Activated CD4-positive, alpha-beta T cell treated with anti-CD3 and anti-CD28 coated beads for 1 hour (primary cell): ENCODE measurements at regions not wholly inside any gene's neighbourhood (a gene's known extent, or its start where the extent isn't known, plus 50 kb on each side); places are given as distances from the start of the nearest gene placed in this dataset.

Experiments used
- DNase-seq: peaks from one replicate; pipeline ENCODE4 v3.0.0-alpha.2; 2020

DNA sequence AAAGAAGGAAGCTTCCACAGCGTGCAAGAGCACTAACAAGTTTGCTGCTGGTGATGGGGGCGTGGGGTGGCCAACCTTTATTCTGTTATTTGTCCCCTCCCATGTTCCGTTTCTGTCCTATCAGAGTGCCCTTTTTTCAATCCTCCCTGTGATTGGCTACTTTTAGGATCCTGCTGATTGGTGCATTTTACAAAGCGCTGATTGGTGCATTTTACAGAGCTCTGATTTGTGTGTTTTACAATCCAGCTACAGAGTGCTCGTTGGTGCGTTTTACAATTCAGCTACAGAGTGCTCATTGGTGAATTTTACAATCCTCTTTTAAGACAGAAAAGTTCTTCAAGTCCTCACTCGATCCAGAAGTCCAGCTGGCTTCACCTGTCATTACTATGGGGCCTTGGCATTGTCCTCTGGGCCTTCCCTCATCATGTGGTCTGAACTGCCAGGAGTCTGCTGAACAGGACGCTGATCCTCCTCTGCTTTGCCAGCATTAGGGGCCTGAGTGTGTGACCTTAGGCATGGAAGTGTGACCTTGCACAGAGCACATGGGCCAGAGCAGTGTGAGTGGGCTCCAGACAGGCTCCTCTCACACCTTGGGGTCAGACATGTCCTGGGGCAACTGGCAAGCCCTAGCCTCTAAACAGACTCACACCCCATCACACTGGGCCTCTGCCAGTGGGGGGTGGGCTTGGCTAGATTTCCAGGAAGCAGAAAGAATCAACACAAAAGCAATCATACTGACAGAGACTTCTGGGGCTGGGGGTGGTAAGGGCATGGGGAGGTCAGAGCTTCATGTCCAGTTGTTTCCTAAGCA, 167.4 kb downstream of the PTPN20 start:
- DNase-seq, result no peak

DNA sequence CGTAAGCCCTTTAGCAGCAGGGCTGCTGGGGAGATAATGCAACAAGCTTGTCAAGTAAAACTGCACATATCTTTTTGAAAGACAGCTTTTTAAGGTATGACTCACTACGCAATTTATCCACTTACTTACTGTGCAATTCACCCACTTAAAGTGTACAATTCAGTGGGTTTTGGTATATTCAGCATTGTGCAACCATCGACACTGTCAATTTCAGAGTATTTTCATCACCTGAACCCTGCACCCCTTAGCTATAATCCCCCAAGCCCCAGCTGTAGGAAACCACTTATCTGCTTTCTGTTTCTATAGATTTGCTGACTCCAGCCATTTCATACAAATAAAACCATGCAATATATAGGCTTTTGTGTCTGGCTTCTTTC, 168.0 kb downstream of the PTPN20 start:
- no peak for DNase-seq

DNA sequence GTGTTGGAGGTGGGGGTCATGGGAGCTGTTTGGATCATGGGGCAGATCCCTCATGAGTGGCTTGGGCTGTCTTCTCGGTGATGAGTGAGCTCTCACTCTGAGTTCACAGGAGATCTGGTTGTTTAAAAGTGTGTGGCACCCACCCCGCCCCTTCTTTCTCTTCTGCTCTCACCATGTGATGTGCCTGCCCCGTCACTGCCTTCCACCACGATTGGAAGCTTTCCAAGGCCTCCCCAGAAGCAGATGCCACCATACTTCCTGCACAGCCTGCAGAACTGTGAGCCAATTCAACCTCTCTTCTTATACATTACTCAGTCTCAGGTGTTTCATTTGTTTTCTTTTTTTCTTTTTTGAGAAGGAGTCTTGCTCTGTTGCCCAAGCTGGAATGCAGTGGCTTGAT, 170.0 kb downstream of the PTPN20 start:
- DNase-seq, result no peak

DNA sequence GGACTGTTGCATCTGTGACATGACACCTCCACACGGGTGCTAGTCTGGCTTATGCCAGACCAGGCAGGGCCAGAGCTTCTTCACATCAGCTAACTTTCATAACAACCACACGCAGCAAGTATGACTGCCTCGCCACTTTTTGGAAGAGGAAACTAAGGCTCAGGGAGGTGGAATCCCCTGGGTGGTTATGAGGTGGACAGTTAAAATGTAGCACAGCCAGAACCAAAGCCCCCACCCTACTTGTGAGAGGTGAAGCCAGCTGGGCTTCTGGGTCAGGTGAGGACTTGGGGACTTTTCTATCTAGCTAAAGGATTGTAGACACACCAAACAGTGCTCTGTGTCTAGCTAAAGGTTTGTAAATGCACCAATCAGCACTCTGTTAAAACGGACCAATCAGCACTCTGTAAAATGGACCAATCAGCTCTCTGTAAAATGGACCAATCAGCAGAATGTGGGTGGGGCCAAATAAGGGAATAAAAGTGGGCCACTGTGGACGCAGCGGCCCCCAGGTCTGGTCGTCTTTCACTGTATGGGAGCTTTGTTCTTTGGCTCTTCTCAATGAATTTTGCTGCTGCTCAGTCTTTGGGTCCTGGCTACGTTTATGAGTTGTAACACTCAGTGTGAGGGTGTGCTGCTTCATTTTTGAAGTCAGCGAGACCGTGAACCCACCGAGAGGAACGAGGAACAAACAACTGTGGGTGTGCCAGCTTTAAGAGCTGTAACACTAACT, 171.0 kb downstream of the PTPN20 start:
- DNase-seq, result no peak

DNA sequence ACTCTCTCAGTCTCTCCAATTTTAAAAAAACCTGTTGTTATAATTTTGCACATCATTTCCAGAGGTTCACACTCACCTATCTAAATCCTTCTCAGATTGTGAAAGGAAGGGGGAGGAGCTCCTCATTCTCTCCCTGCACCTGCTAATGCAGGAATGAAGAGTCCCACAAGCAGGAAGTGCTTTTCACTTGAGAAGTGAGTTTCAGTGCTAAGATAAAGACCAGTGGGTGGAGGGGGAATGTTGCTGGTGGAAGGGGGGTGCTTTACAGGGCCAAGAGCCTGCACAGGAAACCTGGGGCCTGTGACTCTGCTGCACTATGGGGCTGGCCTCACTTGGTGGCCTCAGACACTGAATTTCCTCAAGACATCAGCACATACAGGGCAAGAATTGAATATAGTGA, 176.4 kb downstream of the PTPN20 start:
- no peak for DNase-seq

DNA sequence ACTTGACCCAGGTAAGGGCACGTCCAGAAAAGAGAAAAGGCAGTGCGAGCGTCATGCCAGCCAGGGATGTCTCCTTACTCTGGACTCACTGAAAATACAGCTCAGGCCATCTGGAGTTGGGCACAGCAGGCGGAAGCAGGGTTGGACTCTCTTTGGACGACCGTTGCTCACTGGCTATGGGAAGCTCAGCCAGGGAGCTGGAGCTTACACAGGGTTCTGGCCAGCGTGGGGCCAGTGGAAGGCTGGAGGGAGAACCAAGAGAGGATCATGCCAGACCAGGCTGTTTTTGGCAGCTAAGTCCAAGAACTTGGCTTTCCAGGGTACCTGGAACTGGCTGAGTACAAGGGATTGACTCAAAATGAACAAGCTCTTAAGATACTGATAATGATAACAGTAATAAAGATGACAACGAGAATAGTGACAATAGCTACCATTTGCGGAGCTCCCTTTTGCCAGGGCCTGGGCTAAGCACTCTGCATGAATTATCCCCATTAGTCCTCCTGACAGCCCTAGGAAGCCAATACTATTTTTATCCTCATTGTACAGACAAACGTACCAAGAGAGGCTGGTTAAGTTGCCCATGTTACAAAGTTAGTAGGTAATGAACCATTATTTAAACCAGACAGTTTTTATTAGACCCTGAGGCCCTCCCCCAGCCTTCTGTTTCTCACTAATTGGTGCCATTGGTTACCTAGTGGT, 177.6 kb downstream of the PTPN20 start:
- no peak for DNase-seq

DNA sequence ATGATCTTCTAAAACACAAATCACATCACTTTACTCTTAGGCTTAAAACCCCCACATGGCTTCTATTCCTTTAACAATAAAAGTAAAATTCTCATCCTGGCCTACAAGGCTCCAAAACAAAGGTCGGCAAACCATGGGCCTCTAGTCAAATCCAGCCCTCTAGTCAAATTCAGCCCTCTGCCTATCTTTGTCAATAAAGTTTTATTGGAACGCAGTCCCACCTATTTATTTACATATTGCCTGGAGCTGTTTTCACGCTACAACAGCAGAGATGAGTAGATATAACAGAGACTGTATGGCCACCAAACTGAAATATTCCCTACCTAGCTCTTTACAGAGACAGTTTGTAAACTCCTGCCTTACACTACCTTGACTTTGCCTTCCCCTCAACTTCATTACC, 178.8 kb downstream of the PTPN20 start:
- no peak for DNase-seq

DNA sequence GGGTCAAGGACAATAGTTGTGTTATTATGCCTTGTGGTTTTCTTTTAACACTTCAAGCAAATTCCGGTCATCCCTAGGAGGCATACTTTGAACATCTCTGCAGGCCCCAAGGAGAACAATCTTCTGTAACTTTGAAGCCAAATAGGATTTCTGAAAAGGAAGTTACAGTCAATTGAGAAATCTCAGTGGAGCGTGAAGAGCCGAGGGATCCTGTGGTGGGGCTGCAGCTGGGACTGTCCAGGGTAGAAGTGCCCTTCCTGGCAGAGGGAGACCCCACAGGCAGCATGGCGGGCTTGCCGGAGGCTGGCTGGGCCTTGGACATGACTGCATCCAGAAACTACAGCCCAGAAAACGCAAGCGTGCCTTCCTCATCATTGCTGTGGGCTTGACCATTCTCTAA, 179.7 kb downstream of the PTPN20 start:
- no peak for DNase-seq

DNA sequence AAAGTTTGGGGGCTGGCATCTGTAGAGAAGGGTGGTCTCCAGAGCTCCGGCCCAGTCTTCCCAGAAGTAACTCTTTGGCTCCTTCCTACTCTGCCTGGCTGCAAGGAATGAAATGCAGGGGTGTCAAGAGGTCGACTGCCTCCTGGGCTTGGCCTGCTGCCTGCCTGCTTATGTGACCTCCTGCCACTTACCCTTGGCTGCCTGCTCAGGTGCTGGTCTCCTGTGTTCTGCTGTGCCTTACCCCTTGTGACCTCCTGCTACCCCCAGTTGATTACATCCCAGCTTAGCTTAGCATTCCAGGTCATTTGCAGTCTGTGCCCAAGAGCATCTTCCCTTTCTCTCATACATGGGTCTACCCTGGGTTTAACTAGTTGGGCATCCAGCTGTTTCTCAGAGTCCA, 180.2 kb downstream of the PTPN20 start:
- no peak for DNase-seq

DNA sequence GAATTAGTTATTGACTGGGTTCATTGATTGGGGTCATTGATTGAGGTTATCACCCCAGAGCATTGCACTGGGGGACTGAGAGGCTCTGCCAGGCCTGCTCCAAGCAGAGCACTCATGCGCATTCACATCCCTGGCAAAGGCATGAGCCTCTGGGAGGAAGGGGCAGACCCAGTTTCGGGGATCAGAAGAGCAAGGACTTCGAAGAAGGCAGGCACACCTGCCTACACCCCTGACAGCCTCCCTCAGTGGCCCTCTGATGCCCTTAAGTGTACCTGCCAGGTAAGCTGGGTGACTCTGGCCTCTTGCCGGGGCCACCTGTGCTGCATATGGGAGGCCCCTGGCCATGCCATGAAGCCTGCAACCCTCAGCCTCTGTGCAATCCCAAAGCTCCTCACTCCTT, 181.1 kb downstream of the PTPN20 start:
- DNase-seq, result no peak

DNA sequence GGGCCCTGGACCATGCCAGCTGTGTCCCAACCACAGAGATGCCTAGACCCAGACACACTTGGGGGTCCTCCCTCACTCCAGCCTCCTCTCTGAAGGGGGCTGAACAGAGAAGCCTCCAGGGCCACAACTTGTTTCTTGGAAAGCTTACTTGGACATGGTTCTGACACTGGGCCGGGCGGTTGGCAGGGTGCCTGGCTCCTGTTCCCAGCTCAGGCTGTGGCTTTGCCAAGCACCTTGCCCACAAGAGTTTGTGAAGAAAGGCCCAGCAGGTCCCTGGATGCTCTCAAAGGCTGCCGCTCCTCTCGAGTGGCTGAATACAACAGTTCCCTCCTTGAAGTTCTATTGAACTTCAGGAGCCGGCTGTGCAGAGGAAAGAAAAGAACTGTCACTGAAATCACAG, 181.6 kb downstream of the PTPN20 start:
- DNase-seq, result no peak

DNA sequence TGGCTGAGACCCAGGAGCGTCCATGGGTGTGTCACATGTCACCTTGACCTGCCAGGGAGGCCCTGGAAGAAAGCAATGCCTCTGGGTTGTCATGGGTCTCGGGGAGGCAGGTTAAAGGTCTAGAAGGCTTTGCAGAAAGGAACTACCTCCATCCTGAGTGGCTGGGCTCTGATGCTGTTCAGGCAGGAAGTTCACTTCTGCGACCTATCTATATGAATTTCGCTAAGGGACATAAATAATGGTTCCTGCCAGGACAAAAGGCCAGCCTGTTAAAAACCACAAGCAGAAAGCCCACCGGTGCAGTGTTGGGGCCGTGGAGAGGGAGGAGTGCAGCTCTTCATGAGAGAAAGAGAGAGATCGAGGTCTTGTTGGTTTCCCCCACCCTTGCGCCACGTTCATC, 182.9 kb downstream of the PTPN20 start:
- no peak for DNase-seq

DNA sequence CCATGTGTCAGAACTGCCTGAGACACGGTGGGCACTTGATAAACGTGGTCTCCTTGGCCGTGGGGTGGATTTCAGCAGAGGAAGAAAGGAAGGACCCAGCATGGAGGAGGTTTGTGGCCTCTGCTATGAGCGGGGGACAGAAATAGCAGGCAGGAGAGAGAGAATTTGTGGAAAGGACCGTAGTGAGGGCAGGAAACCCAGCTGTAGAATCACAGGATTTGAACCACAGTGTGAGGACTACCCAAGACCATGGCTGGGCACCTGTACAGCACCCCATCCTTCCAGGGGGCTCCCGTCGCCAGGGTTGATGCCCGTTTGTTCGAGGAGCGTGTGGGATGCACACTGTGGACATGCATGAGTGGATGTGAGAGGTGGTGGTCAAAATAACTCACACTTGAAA, 183.4 kb downstream of the PTPN20 start:
- DNase-seq, result no peak

DNA sequence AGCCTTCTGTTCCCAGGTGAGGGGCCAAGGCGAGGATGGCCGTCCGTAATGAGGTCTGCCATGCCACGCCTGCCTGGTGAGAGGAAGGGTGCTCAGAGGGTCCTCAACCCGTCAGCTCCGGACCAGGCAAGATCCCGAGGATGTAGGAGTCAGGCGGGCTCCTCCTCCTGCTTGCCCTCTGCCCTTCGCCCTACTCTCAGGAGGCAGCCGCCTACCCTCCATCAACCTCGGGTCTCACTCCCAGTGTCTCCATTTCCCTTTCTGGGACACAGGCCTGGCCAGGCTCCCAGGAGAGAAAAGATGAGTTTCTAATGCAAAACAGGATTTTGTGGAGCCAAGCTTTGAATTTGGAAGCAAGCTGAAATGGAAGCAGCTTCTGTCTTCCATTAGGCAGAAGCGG, 184.0 kb downstream of the PTPN20 start:
- DNase-seq, result no peak

DNA sequence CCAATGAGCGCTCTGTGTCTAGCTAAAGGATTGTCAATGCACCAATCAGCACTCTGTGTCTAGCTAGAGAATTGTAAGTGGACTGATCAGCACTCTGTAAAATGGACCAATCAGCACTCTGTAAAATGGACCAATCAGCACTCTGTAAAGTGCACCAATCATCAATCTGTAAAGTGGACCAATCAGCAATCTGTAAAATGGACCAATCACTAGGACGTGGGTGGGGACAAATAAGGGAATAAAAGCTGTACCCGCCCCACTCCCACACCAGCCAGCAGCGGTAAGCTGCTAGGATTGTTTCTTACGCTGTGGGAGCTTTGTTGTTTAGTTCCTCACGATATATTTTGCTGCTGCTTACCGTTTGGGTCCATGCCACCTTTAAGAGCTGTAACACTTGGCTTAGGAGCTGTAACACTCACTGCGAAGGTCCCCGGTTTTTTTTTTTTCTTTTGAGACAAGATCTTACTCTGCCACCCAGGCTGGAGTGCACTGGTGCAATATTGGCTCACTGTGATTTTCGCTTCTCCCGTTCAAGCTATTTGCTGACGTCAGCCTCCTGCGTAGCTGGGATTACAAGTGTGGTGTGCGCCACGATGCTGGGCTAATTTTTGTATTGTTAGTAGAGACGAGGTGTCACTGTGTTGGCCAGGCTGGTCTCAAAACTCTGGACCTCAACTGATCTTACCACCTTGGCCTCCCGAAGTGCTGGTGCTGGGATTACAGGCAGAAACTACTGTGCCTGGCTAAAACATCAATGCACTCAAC, 184.8 kb downstream of the PTPN20 start:
- DNase-seq, result no peak

DNA sequence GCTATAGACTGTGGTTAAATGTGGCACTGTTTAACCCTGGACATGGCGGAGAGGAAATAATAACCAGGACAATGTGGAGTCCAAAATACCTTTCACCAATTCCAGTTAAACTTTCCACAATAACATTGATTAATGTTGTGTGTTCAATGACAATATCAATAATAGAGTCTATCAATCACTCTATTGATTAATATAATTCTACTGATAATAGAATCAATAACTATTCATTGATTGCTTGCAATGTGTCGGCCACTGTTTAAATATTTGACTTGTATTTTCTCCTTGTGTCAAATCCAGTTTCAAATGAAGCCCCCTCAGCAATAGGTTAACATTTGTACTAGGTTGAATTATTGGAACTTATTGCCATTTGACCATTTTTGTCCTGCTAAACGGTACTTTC, 187.0 kb downstream of the PTPN20 start:
- DNase-seq, result no peak

DNA sequence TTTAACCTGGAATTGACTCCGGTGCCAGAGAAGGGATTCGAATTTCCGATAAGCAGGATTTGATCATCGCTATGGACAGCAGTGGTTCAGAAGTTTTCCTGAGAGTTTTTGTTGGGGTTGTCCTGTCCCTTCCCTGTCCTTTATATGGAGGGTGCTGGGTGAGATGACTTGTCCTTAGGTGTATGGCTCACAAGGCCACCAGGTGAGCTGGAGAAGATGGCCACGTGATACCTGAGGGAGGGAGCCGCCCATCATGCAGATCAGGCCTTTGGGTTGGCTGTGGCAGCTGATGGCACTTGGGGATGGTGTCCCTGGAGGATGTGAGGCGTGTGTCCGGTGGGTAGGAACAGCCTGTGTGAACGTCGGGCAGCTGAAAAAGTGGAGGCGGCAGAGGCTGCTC, 187.7 kb downstream of the PTPN20 start:
- DNase-seq, result no peak

DNA sequence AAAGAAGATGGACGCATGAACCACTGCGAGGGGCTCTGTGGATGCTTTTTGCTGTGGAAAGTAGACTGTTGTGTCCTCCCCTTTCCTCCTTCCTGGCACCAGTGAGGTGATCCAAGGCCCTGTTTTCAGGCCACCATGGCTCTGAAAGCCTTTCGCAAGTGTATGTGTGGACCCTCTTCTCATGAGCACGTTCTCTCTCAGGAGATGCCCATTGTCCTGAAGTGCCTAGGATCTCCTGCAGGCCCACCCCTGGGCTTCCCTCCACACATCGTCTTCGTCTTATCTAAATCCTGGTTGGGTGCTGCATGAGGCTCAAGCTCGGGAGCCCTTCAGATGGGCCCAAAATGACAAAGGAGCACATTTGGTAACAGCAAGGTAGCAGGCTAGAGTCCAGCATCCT, 188.2 kb downstream of the PTPN20 start:
- no peak for DNase-seq

DNA sequence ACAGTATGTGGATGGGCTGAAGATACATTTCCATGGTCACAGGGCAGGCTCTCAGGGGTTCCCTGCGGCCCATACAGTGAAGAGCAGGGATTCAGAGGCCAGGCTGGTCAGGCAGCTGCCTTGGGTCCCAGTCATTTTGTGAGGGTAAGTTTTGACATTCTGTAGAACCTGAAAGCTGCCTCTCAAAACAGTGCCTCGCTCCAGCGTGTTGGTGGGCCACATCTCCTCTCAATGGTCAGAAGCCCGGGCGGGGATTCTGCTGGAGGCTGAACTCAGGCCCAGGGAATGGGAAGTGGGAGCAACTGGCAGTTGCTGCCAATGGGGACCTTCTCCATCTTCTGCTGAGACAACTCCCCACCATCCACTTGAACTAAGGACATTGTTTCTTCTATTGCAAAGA, 190.0 kb downstream of the PTPN20 start:
- no peak for DNase-seq

DNA sequence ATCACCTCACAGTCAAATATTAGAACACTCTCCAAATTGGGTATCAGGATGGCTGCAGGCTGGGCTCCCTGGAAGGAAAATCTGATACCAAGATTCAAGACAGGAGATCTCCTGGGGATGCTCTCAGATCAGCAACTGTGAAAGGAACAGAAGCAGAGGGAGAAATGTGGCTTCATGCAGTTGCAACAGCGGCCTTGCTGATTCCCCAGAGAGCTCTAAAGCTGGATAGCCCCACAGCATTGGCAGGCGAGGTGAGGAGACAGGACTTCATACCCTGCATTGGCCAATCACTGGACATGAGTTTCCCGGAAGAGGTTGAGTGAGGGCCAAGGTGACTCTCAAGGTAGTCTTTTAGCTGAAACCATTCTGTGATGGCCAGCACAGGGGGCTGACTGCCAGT, 190.6 kb downstream of the PTPN20 start:
- no peak for DNase-seq

DNA sequence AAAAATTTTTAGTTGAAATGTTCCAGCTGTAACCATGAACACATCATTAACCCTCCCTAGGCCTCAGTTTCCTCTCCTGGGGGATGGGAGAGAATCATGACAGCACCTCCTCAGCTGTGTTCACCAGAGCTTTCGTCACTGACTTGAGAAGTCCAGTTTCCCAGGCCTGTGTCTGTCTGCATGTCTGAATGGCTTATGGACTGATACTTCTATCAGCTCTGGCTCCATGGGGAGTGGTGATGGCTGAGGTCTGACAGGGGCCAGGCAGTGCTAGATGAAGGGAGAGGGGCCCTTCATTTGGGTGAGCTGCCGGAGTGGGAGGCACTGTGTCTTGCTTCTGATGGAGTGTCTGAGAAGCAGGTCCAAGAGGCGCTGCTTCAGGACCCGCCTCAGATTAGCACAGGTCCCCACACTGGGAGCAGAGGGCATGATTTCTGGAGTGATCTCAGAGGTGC, 192.9 kb downstream of the PTPN20 start:
- no peak for DNase-seq

DNA sequence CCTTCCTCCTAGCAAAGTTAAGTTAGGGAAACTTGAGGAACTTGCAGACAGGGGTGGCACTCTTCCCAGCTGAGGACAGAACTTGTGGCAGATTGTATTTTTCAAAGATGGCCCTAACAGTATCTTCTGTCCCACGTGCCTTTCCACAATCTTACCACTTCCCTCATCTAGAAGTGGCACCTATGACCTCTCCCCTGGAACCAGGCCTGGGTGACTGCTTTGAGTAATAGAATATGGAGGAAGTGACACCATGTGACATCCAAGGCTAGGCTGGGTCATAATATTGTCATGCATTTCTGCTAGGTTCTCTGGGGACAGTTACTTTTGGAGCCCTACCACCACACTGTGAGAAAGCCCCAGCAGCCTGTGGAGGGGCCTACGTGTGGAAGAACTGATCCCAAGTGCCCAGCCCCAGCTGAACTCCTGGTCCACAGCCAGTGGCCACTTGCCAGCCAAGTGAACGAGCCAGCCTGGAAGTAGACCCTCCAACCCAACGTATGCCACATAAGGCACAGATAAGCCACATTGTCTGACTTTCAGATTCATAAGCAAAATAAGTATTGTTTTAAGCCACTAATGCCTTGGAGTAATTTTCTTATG, 193.7 kb downstream of the PTPN20 start:
- no peak for DNase-seq
